Panc1 (cell line): ENCODE measurements at regions not wholly inside any gene's neighbourhood (a gene's known extent, or its start where the extent isn't known, plus 50 kb on each side); places are given as distances from the start of the nearest gene placed in this dataset.

Experiments
- CTCF ChIP-seq: fragments of 450-650 bp; IDR thresholded peaks from 2 replicates; pipeline ENCODE4 v1.5.1; 2017; ENCODE audit warnings: mild to moderate bottlenecking
- POLR2AphosphoS5 ChIP-seq: IDR thresholded peaks from 2 replicates; pipeline ENCODE4 v1.6.1; 2012; ENCODE audit warnings: mild to moderate bottlenecking, low read depth, low read length, moderate library complexity
- REST ChIP-seq, 2 experiments: IDR thresholded peaks; 2 replicates each; pipeline ENCODE4 v1.6.1; 2011 to 2012; ENCODE audit warnings: low read depth in 2 of 2, control low read depth in 1 of 2, low read length in 1 of 2, mild to moderate bottlenecking in 1 of 2, moderate library complexity in 1 of 2; ENCODE audit not compliant: insufficient read depth in 1 of 2

- TF ChIP-seq CTCF (no peak), REST (IDR thresholded peaks at IDR 0.05; ENCODE audit: insufficient read depth in 1 of 2, low read depth in 2 of 2, low read length in 1 of 2) (no peak), POLR2AphosphoS5 (no peak)
Observed at GRCh38 chr10:60534761-60535389, 145.2 kb upstream of the ANK3 start.
